Uterus (tissue), 3 donors: ENCODE measurements at regions not wholly inside any gene's neighbourhood (a gene's known extent, or its start where the extent isn't known, plus 50 kb on each side); places are given as distances from the start of the nearest gene placed in this dataset.

ENCODE experiments used
- DNase-seq, 2 donors: peaks; one replicate each; pipeline ENCODE4 v3.0.0-alpha.2; 2019 to 2020
- H3K27ac ChIP-seq, 2 donors: fragments of 200-600 bp; sonication (generic); 1 replicate in 1 of 2; 2 replicates in 1 of 2; pipeline ENCODE4 v1.5.1; 2016 to 2018
- H3K27me3 ChIP-seq, 2 donors: fragments of 200-600 bp; sonication (generic); one replicate each; pipeline ENCODE4 v1.5.1; 2018 to 2019; ENCODE audit warnings: control low read depth in 1 of 2
- H3K36me3 ChIP-seq, 2 donors: fragments of 200-600 bp; sonication (generic); one replicate each; pipeline ENCODE4 v1.5.1; 2019; ENCODE audit warnings: control low read depth in 1 of 2
- H3K4me1 ChIP-seq, 2 donors: fragments of 200-600 bp; sonication (generic); one replicate each; pipeline ENCODE4 v1.5.1; 2018 to 2019; ENCODE audit warnings: control low read depth in 1 of 2
- H3K4me3 ChIP-seq, 2 donors: fragments of 200-600 bp; sonication (generic); 1 replicate in 1 of 2; 2 replicates in 1 of 2; pipeline ENCODE4 v1.5.1; 2018 to 2019; ENCODE audit warnings: mild to moderate bottlenecking in 1 of 2
- H3K9me3 ChIP-seq, 2 donors: fragments of 200-600 bp; sonication (generic); one replicate each; pipeline ENCODE4 v1.5.1; 2019; ENCODE audit warnings: control low read depth in 1 of 2
- CTCF ChIP-seq, 4 experiments: fragments of 200-600 bp in 2 of 4; fragments of 450-650 bp in 2 of 4; sonication (generic) in 2 of 4; IDR thresholded peaks; one replicate each; pipeline ENCODE4 v1.5.1; 2016 to 2019; ENCODE audit warnings: antibody characterized with exemption in 4 of 4, mild to moderate bottlenecking in 2 of 4, moderate library complexity in 1 of 4
- POLR2A ChIP-seq, 2 donors: fragments of 450-650 bp; IDR thresholded peaks; one replicate each; pipeline ENCODE4 v1.6.1; 2016; ENCODE audit warnings: antibody characterized with exemption in 2 of 2, mild to moderate bottlenecking in 1 of 2, moderate library complexity in 1 of 2
- intact Hi-C: fragments of 100-400 bp; cut with DNase I; formaldehyde crosslinking; loops from one replicate; pipeline ENCODE4 v1.15.1; 2023; ENCODE audit warnings: low total_unique reads
- donor health status: DM: yes; HTN: yes; CAD: no.

GRCh38 chr21:14686466-14687267, 140.6 kb upstream of the SAMSN1 start:
- Histone ChIP-seq H3K36me3 (no peaks in the 10 kb centered on the region), H3K9me3 (no peaks in the 10 kb centered on the region), H3K4me1 (no peaks in the 10 kb centered on the region), H3K27me3 (no peaks in the 10 kb centered on the region), H3K4me3 (no peak overlapping the region), H3K27ac (no peak overlapping the region)
- TF ChIP-seq CTCF (IDR thresholded peaks at IDR 0.05), result no peak
- TF ChIP-seq POLR2A (IDR thresholded peaks at IDR 0.05), result no peak
- intact Hi-C loops, result no loop called here
- no peak for DNase-seq

- Histone ChIP-seq H3K4me3 (no peak overlapping the region), H3K27ac (no peak overlapping the region), H3K4me1 (no peaks in the 10 kb centered on the region), H3K9me3 (no peaks in the 10 kb centered on the region), H3K36me3 (no peaks in the 10 kb centered on the region), H3K27me3 (no peaks in the 10 kb centered on the region)
- intact Hi-C loops, result no loop called here
- TF ChIP-seq CTCF (IDR thresholded peaks at IDR 0.05), result no peak
- no peak for TF ChIP-seq POLR2A (IDR thresholded peaks at IDR 0.05)
- no peak for DNase-seq
Measured at GRCh38 chr21:14685568-14685967, 139.5 kb upstream of the SAMSN1 start.

- intact Hi-C loops, result no loop called here
- Histone ChIP-seq H3K4me3 (no peak overlapping the region), H3K27ac (no peak overlapping the region), H3K9me3 (no peaks in the 10 kb centered on the region), H3K4me1 (no peaks in the 10 kb centered on the region), H3K36me3 (no peaks in the 10 kb centered on the region), H3K27me3 (no peaks in the 10 kb centered on the region)
- no peak for DNase-seq
- TF ChIP-seq CTCF (IDR thresholded peaks at IDR 0.05) (no peak), POLR2A (IDR thresholded peaks at IDR 0.05) (no peak)
Measured at GRCh38 chr21:14684071-14684470, 138.0 kb upstream of the SAMSN1 start.

- no peaks in the 10 kb centered on the region for H3K9me3 ChIP-seq
Measured at GRCh38 chr21:14683063-14683462, 136.9 kb upstream of the SAMSN1 start.

More at GRCh38 chr21:14683063-14683462, 136.9 kb upstream of the SAMSN1 start:
- Histone ChIP-seq H3K4me3 (no peak overlapping the region), H3K27ac (no peak overlapping the region), H3K27me3 (no peaks in the 10 kb centered on the region), H3K36me3 (no peaks in the 10 kb centered on the region), H3K4me1 (no peaks in the 10 kb centered on the region)
- intact Hi-C loops, result no loop called here
- TF ChIP-seq CTCF (IDR thresholded peaks at IDR 0.05) (no peak), POLR2A (IDR thresholded peaks at IDR 0.05) (no peak)
- no peak for DNase-seq
